Caco-2 (cell line): ENCODE measurements at regions not wholly inside any gene's neighbourhood (a gene's known extent, or its start where the extent isn't known, plus 50 kb on each side); places are given as distances from the start of the nearest gene placed in this dataset.

ENCODE experiments used
- BruUV-seq: library from RNA; stranded (reverse); fragments of 400-500 nt; replicated peaks from 2 replicates; lab custom pipeline; 2021; lab: Mats Ljungman, UMichigan
- CTCF ChIA-PET: fragments of 300-600 bp; sonication (Branson Sonifier 250); formaldehyde crosslinking; loops from one replicate; lab custom pipeline; 2022; ENCODE audit warnings: antibody characterized with exemption; lab: Charles Lee
- POLR2A ChIA-PET: fragments of 300-600 bp; sonication (Branson Sonifier 250); formaldehyde crosslinking; loops from one replicate; lab custom pipeline; 2022; ENCODE audit warnings: antibody characterized with exemption; lab: Charles Lee
- DNase-seq, 2 experiments: peaks; one replicate each; pipeline versions ENCODE4 v3.0.0 to v3.0.0-alpha.2; 2020 to 2022
- H3K27me3 ChIP-seq: replicated peaks from 2 replicates; pipeline ENCODE4 v1.6.0; 2011; ENCODE audit warnings: low read length; ENCODE audit not compliant: control insufficient read depth, insufficient read depth
- H3K36me3 ChIP-seq: 2 replicates; pipeline ENCODE4 v1.5.1; 2011; ENCODE audit warnings: low read length; ENCODE audit not compliant: control insufficient read depth, insufficient read depth
- H3K4me1 ChIP-seq: fragments of 250-450 bp; sonication (Bioruptor Pico); 2 replicates; pipeline ENCODE4 v1.5.1; 2020; ENCODE audit warnings: mild to moderate bottlenecking
- H3K4me3 ChIP-seq: 2 replicates; pipeline ENCODE4 v1.5.1; 2011; ENCODE audit warnings: low read depth, mild to moderate bottlenecking, control low read depth, low read length
- H3K9me3 ChIP-seq: fragments of 250-450 bp; sonication (Bioruptor Pico); 2 replicates; pipeline ENCODE4 v1.5.1; 2020; ENCODE audit warnings: mild to moderate bottlenecking, moderate library complexity
- H3K27ac Mint-ChIP-seq: one replicate; pipeline ENCODE4 v1.8.0; 2022; ENCODE audit warnings: mixed read lengths; ENCODE audit not compliant: unreplicated experiment
- H3K27me3 Mint-ChIP-seq: one replicate; pipeline ENCODE4 v1.8.0; 2022; ENCODE audit warnings: mixed read lengths; ENCODE audit not compliant: insufficient read depth, unreplicated experiment
- H3K36me3 Mint-ChIP-seq: one replicate; pipeline ENCODE4 v1.8.0; 2022; ENCODE audit warnings: mild to moderate bottlenecking, mixed read lengths; ENCODE audit not compliant: insufficient read depth, unreplicated experiment
- H3K4me1 Mint-ChIP-seq: one replicate; pipeline ENCODE4 v1.8.0; 2022; ENCODE audit warnings: low read depth, mixed read lengths; ENCODE audit not compliant: unreplicated experiment
- H3K4me3 Mint-ChIP-seq: one replicate; pipeline ENCODE4 v1.8.0; 2022; ENCODE audit warnings: mild to moderate bottlenecking, moderate library complexity, mixed read lengths; ENCODE audit not compliant: unreplicated experiment
- H3K9me3 Mint-ChIP-seq: one replicate; pipeline ENCODE4 v1.8.0; 2022; ENCODE audit warnings: mixed read lengths; ENCODE audit not compliant: unreplicated experiment
- CTCF ChIP-seq, 2 experiments: fragments of 200-600 bp in 1 of 2; IDR thresholded peaks; 1 replicate in 1 of 2; 2 replicates in 1 of 2; pipeline versions ENCODE4 v1.5.1 to v1.8.0; 2011 to 2022; ENCODE audit warnings: antibody characterized with exemption in 1 of 2, control low read depth in 1 of 2, inconsistent platforms in 1 of 2, low read depth in 1 of 2, low read length in 1 of 2, mild to moderate bottlenecking in 1 of 2, moderate library complexity in 1 of 2; ENCODE audit not compliant: insufficient read depth in 1 of 2, severe bottlenecking in 1 of 2, unreplicated experiment in 1 of 2
- intact Hi-C: fragments of 100-400 bp; cut with micrococcal nuclease; formaldehyde crosslinking; loops from one replicate; pipeline ENCODE4 v1.10.0; 2022; ENCODE audit not compliant: unreplicated experiment

- Mint-ChIP-seq H3K27ac (no peak overlapping the region), H3K27me3 (peaks cover 2% of the 10 kb centered on the region), H3K4me3 (no peak overlapping the region), H3K9me3 (no peaks in the 10 kb centered on the region), H3K4me1 (peaks cover 5% of the 10 kb centered on the region), H3K36me3 (no peaks in the 10 kb centered on the region)
- no peak for TF ChIP-seq CTCF (IDR thresholded peaks at IDR 0.05; ENCODE audit: insufficient read depth in 1 of 2, low read depth in 1 of 2, low read length in 1 of 2, severe bottlenecking in 1 of 2, unreplicated experiment in 1 of 2)
- Histone ChIP-seq H3K4me1 (no peaks in the 10 kb centered on the region), H3K9me3 (no peaks in the 10 kb centered on the region), H3K36me3 (no peaks in the 10 kb centered on the region), H3K4me3 (no peak overlapping the region), H3K27me3 (no peaks in the 10 kb centered on the region)
- no peak for DNase-seq
- ChIA-PET CTCF (no interaction called here), POLR2A (no interaction called here)
- intact Hi-C loops, result loop anchor here (10.0 kb wide), 1 partner anchor 196 kb away; no protein-coding TSS in a partner anchor
- BruUV-seq, result no TSS peak
Observed at GRCh38 chr7:20971219-20971618, 184.5 kb upstream of the SP8 start.

GRCh38 chr7:20980232-20980631 is 193.5 kb upstream of the SP8 start:
- ChIA-PET CTCF (no interaction called here), POLR2A (no interaction called here)
- intact Hi-C loops, result no loop called here
- Mint-ChIP-seq H3K36me3 (no peaks in the 10 kb centered on the region), H3K27me3 (no peaks in the 10 kb centered on the region), H3K4me1 (no peaks in the 10 kb centered on the region), H3K4me3 (no peak overlapping the region), H3K27ac (no peak overlapping the region), H3K9me3 (no peaks in the 10 kb centered on the region)
- Histone ChIP-seq H3K27me3 (peaks cover 1% of the 10 kb centered on the region), H3K36me3 (no peaks in the 10 kb centered on the region), H3K9me3 (no peaks in the 10 kb centered on the region), H3K4me3 (no peak overlapping the region), H3K4me1 (no peaks in the 10 kb centered on the region)
- DNase-seq, result no peak
- TF ChIP-seq CTCF (IDR thresholded peaks at IDR 0.05; ENCODE audit: insufficient read depth in 1 of 2, low read depth in 1 of 2, low read length in 1 of 2, severe bottlenecking in 1 of 2, unreplicated experiment in 1 of 2), result no peak
- BruUV-seq, result no TSS peak

GRCh38 chr7:20980668-20981264 is 194.1 kb upstream of the SP8 start:
- CTCF ChIA-PET, result no interaction called here
- TF ChIP-seq CTCF (IDR thresholded peaks at IDR 0.05; ENCODE audit: insufficient read depth in 1 of 2, low read depth in 1 of 2, low read length in 1 of 2, severe bottlenecking in 1 of 2, unreplicated experiment in 1 of 2), result no peak
- Mint-ChIP-seq H3K9me3 (no peaks in the 10 kb centered on the region), H3K4me3 (no peak overlapping the region), H3K36me3 (no peaks in the 10 kb centered on the region), H3K4me1 (no peaks in the 10 kb centered on the region), H3K27ac (no peak overlapping the region), H3K27me3 (no peaks in the 10 kb centered on the region)
- H3K4me3 ChIP-seq, result no peak overlapping the region
- H3K36me3 ChIP-seq, result no peaks in the 10 kb centered on the region
- intact Hi-C loops, result no loop called here
- H3K9me3 ChIP-seq, result no peaks in the 10 kb centered on the region
- H3K4me1 ChIP-seq, result no peaks in the 10 kb centered on the region
- POLR2A ChIA-PET, result no interaction called here
- peaks cover 1% of the 10 kb centered on the region for H3K27me3 ChIP-seq
- no peak for DNase-seq
- BruUV-seq, result no TSS peak
